Left forelimb (tissue), 1 donor: ENCODE measurements at regions not wholly inside any gene's neighbourhood (a gene's known extent, or its start where the extent isn't known, plus 50 kb on each side); places are given as distances from the start of the nearest gene placed in this dataset.
"Not testable (repeated sequence)": the region's sequence is repeated elsewhere in the genome, so short reads cannot be mapped to it uniquely, and the experiment has no call there.

Experiments used
- DNase-seq: peaks from one replicate; pipeline ENCODE4 v3.0.0-alpha.2; 2018; ENCODE audit warnings: low spot score

DNA sequence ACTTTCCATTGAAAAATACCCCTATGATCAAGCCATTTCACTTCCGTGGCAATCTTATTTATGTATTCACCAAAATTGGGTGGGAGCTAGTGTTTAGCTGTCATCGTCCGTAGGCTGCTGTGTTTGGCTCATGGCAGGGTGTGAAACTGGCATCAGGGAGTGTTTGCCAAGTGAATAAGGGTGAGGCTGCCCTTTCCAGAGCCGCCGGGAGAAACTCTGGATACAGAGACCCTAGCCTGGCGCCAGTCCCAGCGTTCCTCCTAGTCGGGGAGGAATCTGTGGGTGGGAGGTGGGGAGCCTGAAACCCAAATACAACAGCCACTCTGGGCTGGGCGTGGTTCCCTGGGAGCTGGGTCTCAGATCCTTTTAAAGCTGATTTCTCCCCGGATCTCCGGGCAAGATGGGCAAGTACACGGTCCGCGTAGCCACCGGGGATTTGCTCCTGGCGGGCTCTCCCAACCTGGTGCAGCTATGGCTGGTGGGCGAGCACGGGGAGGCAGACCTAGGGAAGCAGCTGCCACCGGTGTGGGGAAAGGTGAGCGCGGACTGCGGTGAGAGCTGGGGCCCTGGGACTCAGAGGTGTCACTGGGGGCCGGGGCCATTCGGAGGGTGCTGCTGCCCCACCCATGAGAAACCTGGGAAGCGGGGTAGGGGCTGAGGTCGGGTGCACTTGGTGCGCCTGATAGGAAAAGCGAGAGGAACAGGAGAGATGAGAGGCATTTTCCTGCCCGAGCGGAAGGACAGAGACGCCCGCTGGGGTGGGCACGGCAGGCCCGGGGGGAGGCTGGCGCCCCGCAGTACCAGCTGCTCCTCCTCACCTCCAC, 62.1 kb upstream of the TEKT1 start:
- DNase-seq = no peak

DNA sequence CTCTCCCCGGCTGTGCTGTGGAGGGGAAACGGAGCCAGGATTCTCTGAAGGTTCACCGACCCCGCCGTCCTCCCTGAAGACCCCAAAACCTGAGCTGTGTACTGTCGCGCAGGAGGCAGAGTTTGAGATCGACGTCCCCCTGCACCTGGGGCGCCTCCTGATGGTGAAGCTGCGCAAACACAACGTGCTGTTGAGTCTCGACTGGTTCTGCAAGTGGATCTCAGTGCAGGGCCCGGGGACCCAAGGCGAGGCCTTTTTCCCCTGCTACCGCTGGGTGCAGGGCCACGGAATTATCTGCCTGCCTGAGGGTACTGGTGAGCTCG, 62.6 kb upstream of the TEKT1 start:
- no peak for DNase-seq

DNA sequence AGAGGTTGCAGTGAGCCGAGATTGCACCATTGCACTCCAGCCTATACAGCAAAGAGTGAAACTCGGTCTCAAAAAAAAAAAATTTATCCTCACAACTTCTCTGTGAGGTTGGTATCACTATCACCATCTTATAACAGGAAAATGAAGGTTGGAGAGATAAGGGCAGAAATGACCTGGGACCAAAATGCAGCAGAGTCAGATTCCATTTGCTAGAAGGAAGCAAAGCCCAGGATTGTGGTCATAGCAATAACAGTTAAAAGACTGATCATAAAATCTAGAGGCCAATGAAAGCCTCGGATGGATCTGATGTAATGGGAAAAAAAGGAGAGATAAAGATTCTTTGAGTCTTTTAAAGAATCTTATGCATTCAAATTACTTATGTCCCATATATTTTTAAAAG, 69.6 kb upstream of the TEKT1 start:
- DNase-seq = no peak

DNA sequence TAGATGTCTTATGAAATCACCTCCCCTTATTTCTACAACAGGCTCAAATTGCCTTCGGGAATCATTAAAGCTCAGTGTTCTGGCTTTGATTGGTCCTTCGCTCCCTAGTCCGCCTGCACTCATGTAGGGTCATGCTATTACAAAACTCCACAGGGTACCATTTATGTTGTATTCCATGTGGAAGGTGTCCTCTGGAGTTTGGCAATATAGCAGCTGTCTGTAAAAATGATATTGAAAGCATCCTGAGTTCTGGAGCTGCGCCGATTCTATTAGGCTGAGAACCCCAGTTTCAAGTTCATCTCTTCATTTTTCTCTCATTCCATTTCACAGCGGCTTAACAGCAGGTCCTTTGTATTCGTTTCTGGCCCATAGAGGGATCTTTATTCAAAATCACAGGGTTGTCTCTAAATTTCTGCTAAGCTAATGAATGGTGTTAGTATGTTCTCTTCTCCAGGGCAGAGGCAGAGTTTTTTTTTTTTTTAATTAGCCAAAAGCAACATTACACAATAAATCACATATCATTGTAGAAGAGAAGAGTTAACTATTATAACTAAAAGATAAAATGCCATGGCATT, 71.9 kb upstream of the TEKT1 start:
- no peak for DNase-seq

DNA sequence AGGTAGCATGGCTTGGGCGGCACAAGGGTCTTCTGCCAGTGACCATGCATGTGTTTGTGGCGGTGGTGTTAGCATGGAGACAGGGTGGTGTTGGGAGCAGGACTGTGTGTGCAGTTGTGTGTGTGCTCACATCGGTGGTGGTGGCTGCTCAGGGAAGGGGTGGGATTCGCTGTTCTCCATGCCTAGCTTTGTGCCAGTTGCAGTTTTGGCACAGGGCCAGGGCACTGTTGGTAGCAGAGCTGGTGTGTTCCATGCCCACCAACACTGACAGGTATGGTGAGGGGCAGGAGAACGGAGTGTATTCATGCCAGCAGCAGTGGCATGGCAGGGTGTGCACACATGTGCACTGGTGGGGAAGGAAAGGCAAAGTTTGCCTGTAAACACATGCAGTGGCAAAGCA, 77.3 kb upstream of the TEKT1 start:
- no peak for DNase-seq

DNA sequence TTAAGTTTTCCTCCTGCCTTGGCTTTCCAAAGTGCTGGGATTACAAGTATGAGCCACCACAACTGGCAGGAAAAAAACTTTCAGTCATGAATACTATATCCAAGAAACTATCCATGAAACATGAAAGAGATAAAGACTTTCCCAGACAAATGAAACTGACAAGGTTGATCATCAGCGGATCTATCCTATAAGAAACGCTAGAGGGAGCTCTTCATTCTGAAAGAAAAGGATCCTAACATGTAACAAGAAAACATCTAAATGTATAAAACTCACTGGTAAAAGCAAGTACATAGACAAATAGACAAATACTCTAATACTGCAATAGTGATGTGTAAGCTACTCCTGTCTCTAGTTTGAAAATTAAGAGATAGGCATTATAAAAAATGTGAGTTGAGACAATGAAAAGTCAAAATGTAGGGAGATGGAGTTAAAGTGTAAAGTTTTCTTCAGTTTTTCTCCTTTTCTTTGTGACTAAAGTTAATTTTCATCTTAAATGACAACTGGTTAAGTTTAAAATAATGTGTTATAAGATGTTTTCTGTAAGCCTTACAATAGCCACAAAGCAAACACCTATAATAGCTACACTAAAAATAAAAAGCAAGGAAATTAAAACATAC, 79.6 kb upstream of the TEKT1 start:
- DNase-seq = no peak

DNA sequence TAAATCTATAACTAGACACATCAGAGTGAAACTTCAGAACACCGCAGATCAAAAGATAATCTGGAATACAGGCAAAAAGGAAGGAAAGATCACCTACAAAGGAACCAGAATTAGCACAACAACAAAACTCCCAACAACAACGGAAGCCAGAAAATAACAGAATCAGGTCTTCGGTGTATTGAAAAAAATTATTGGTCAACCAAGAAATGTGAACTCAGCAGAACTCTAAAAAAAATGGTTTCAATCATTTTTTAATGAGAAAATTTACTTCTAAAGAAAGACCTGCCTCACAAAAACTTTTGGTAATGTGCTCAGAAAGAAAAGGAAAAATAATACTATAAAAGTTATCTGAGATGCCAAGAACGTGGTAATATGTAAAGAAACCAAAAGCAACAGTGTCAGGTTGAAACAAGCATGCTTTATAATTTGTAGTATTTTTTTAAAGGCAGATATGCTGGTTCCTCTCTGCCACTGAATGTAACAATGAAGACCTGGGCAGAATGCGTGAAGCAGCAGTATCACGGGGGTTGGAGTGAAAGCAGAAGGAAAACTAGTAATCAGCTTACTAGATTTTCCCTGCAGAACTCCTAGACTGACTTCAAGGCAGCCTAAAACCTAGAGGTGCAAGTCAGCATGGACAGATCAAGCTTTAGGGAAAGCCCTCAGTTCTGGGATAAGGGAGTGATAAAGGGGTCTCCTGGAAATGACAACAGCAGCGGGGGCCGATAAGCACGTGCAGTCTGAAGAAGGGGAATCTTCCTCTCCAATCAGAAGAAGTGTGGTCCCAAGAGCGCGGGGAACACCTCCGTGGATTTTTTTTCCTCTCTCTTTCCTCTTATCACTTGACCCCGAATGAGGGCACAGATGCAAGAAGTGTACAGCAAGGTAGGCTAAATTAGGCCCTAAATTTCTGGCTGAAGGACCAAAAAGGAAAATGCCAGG, 80.9 kb upstream of the TEKT1 start:
- no peak for DNase-seq

DNA sequence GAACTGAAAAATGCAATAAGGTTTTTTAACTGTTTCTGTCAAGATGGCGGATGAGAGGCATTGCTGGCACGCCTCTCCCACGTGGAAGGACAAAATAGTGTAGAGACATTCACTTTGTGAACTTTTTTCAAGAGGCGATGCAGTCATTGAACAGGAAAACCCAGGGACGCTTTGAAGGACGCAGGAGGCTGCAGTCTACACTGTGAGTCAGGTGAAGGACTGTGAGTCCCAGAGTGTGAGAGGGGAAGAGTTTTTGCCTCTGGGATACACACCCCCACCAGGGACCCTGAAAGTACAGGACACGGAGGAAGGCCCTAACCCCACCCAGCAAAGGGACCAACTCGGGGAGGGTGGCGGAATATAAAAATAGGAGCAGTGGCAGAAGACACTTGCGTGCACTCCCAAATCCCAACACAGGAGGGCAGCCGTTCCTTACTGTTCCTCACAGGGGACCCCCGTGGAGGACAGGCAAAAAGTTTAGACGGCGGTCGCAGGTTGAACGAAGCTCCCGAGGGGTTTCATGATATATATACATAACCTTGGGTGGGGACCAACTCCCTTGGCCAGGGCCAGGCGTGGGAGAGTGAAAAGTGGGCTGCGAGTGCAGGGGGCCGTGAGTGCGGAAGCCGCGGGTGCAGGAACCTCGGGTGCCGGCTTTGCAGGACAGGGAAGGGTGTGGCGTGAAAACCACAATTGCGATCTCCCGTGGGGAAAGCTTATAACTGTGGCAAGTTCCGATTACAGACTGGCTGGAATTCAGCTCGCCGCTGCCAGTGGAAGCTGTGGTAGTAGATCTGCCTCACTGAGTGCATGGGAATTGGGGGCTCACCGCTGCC, 82.0 kb upstream of the ALOX12 start:
- peak; percentile 73 for DNase-seq

DNA sequence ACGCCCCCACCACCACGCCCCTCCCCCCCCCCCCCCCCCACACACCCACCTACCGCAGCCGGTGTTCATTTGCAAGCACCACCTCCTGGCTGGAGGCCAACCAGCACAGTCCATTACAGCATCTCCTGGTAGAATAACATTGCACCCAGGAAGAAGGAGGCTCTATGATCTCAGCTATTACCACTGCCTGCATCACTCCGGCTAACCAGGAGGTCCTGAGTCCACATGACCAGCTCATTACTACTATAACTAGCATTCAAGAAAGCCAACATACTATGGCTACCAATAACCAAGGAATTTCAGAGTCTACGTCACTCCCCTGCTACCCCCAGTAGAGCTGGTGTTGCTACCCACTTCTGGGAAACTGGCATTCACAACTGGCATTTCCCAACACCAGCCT, 81.1 kb upstream of the ALOX12 start:
- DNase-seq = no peak

DNA sequence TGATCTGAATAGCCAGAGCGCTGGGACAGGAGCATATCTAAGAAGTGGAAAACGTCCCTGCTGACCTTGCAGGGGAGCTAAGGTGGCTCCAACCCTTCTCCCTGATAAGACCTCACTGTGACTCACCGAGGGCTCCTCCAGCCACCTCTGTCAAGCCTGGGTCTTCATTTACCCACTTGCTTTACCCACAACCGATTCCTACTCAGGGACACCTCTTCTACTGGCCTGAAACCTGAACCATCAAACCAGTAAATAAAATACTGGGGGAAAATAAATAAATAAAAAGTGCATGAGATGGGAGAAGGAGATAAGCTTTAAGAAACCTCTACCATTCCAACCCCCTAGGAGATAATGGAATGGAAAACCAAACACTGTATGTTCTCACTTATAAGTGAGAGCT, 80.2 kb upstream of the ALOX12 start:
- DNase-seq = no peak

DNA sequence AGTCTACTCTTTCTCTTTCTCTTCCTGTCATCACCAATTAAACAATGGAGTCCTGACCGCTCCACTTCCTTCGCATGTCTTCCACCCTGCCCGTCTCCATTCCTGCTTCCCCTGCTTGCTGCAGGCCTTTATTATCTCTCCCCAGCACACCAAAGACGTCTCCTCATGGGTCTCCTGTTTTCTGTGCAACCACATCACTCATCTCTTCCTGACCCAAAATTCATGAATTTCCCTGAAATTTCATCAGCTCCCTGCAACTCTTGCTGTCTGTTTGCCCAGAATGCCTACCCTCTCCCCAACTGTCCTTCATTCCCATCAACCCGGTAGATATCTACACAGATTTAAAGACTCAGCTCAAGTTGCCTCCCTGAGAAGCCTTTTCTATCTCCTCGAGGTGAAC, 76.7 kb upstream of the ALOX12 start:
- no peak for DNase-seq

DNA sequence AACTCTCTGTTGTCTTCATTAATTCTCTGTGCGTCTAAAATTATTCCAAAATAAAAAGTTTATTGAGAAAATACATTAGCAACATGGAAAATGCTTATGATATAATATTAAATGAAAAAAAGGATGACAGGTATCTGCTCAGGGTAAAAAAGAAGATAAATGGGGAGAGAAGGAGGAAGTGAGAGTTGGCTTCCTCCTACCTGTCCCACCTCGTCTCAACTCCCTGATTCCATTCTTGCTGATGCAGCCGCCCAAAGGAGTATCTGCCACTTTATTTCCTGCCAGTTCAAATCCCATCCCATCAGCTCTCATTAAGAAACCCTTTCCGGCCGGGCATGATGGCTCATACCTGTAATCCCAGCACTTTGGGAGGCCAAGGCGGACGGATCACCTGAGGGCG, 72.5 kb upstream of the ALOX12 start:
- no peak for DNase-seq

DNA sequence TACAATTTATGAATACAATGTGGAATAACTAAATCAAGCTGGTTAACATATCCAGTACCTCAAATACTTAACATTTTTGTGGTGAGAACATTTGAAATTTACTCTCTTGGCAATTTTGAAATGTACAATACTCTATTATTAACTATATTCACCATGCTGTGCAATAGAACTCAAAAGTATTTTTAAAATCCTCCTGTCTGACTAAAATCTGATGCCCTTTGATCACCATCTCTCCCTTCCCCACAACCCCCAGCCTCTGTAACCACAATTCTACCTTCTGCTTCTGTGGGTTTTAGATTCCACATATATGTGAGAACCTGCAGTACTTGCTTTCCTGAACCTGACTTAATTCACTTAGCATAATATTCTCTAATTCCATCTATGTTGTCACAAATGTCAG, 71.6 kb upstream of the ALOX12 start:
- DNase-seq = no peak

DNA sequence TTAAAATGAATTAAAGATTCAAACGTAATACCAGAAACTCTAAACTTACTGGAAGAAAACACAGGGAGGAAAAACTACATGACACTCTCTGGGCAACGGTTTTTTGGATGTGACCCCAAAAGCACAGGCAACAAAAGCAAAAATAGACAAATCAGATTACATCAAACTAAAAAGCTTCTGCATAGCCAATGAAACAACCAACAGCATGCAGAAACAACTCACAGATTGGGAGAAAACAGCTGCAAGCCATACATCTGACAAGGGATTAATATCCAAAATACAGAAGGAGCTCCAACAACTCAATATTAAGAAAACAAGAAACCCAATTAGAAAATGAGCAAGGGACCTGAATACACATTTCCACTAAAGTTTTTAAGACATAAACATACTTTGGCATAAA, 69.2 kb upstream of the ALOX12 start:
- no peak for DNase-seq

DNA sequence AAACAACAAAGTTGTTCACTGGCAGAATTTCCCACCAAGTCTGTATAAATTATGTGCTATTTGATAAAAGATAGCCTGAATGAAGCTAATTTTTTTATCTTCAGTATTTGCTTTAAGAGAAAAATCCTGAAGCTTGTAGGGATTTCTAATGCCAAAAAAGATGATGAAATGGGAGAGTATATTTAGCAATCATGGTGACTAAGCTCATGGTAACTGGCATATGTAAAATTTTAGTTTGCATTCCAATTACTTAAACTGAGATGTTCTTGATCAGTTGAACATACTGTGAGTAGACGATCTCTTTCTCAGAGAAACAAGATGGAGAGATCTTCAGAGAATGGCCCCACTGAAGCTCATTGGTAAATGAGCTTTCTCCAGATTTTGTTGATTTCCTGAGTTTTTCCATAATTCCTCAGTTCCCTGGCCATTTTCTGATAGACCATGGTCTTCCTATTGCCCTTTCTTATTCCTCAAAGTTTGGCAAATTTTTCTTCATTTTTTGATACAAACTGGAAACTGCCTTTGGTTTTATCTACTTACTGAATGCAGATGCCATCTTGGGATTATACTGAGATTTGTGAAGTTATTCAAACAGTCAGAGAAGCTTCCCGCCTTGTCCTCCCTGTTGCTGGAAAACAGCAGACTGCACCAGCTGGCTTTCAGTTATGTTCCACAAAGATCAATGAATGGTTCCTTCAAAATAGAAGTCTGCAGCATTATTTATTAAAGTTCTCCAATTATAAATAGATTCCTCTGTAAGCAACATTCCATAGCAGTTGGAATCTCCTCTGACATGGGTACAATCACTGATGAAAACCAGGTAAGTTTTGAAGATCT, 68.3 kb upstream of the ALOX12 start:
- no peak for DNase-seq

DNA sequence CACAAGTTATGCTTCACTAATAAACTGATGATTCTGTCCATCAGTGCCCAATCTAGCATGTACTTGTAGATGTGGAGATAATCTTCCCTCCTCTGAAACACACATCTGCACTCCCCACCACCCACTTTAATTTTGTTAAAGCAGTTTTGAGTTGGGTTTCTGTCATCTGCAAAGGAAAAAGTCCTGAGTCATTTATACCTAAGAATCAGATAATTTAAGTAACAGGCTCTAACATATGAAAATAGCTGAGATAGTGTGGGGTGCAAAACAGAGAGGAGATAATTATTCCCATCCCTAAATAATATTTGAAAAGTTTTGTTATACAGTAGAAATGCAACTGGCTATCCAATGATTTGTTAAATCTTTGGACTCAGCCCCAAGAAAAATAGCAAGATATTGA, 67.7 kb upstream of the ALOX12 start:
- no peak for DNase-seq

DNA sequence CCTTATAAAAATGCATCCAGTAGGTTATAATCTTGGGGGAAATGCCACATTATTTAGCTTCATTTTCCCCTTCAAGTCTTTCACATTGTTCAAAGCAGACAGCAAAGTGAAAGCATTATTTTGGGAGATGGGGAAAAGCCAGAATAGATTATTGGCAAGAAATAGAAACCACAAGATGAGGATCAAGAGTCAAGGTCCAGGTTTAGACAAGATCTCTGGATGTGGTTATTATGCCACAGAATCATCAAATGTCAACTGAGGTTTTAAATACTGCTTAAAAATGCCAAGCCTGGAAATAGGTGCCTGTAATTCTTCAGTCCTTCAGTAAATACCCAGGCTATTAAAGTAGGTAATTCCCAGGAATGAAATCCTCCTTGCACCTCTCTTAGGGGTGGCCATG, 65.1 kb upstream of the ALOX12 start:
- DNase-seq = no peak

DNA sequence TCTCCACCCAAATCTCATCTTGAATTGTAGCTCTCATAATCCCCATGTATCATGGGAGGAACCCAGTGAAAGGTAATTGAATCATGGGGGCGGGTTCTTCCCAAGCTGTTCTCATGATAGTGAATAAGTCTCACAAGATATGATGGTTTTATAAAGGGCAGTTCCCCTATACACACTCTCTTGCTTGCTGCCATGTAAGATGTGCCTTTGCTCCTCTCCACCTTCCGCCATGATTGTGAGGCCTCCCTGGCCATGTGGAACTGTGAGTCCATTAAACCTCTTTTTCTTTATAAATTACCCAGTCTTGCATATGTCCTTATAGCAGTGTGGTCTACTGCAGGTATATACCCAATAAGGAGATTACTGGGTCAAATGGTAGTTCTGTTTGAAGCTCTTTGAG, 61.3 kb upstream of the ALOX12 start:
- not testable (repeated sequence) for DNase-seq

DNA sequence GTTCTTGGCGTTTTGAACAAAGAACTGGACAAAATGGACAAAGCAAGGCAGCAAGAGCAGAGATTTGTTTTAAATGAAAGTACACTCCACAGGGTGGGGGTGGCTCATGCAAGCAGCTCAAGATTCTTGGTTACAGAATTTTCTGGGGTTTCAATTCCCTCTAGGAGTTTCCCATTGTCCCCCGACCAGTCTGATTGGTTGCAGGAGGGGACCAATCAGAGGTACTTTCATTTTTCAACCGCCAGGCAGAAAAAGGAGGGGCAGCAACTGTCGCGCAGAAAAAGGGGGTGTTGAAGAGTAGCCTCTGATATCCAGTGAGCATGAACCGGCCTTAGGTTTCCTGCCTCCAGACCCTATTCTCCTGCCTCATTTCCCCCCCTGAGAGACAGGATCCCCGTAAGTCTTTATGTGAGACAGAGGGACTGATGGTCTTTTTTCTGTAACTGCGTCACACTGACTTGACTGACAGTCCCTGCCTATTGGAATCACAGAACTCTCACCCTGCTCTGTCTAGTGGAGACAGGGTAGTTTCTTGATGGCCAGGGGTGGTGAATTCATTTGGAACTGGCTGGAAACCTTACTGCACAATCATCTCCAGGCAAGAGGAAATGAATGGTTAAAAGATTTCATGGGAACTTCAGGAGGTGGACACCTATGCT, 59.4 kb upstream of the ALOX12 start:
- no peak for DNase-seq

DNA sequence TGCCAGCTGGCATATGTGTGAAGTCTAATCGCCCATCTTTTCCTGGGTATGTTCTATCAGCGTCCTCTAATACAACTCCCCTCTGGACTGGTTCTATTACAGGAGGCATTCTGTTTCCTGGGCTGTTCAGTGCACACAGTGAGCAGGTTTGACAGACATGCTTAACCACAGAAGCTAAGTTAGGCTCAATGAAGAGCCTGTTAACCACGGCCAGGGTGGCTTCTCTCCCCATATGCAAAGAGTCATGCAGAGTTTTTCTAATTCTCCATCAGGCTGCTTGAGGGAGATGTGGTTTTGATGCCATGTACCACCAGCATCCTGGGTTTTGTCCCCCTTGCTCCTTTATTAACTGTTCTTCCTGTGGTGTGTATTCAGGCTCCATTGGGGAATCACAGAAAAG, 57.2 kb upstream of the ALOX12 start:
- DNase-seq = no peak
